A673 (cell line): ENCODE measurements at regions not wholly inside any gene's neighbourhood (a gene's known extent, or its start where the extent isn't known, plus 50 kb on each side); places are given as distances from the start of the nearest gene placed in this dataset.

Experiments
- EZH2 ChIP-seq: fragments of 200-600 bp; sonication (generic); IDR thresholded peaks from 2 replicates; pipeline ENCODE4 v1.6.1; 2017; ENCODE audit warnings: borderline replicate concordance, low read depth, mild to moderate bottlenecking, mixed read lengths, antibody characterized with exemption, low read length; ENCODE audit not compliant: poor library complexity, severe bottlenecking
- TF ChIP-seq, protein P1 (sequence below): fragments of 300-800, 200-600 bp; sonication (generic); conservative IDR thresholded peaks from 2 replicates; pipeline ENCODE4 v1.5.1; 2017; ENCODE audit warnings: low read depth, mild to moderate bottlenecking, antibody characterized with exemption, low read length, moderate library complexity, mixed read lengths

DNA sequence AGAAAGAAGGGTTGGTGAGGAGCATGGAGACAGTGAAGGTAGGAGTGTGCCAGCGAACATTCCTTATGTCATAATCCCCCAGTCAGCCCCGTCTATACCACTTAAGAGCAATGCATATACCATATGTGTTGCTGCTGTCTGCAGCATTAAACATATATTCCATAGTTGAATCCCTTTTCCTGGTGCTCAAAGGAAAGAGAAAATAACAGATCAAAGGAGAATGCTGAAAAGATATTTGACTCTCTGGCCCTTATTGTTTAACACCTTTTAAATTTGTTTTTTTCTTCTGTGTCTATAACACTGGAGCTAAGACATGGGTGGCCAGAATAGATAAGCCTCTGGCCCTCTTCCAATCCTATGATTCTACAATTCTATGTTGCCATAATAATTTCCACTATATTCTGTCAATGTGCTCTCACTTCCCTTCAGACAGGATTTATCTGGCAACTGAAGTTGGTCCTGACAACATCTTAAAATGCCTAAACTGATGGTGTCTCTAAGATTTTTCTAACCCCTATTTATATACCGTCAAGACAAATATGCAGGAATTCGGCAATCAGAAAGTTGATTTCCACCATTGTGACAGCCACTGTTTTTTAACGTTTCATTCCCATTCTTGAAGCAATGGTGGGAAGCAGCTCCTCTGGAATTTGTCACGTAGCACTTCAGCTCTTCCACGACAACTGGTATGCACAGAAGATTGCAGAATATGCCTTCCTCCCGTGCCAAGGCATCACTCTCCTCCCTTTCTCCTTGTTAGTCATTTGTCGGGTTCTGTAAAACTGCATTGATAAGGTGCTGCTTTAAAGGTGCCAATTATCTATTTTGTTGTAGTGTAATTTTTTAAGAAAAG is 204.7 kb downstream of the BCAT1 start:
- TF ChIP-seq, protein P1, sequence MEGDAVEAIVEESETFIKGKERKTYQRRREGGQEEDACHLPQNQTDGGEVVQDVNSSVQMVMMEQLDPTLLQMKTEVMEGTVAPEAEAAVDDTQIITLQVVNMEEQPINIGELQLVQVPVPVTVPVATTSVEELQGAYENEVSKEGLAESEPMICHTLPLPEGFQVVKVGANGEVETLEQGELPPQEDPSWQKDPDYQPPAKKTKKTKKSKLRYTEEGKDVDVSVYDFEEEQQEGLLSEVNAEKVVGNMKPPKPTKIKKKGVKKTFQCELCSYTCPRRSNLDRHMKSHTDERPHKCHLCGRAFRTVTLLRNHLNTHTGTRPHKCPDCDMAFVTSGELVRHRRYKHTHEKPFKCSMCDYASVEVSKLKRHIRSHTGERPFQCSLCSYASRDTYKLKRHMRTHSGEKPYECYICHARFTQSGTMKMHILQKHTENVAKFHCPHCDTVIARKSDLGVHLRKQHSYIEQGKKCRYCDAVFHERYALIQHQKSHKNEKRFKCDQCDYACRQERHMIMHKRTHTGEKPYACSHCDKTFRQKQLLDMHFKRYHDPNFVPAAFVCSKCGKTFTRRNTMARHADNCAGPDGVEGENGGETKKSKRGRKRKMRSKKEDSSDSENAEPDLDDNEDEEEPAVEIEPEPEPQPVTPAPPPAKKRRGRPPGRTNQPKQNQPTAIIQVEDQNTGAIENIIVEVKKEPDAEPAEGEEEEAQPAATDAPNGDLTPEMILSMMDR = no peak
- TF ChIP-seq EZH2 = no peak
